MM.1S (cell line): ENCODE measurements at regions not wholly inside any gene's neighbourhood (a gene's known extent, or its start where the extent isn't known, plus 50 kb on each side); places are given as distances from the start of the nearest gene placed in this dataset.

Experiments
- DNase-seq: peaks from one replicate; pipeline ENCODE4 v3.0.0-alpha.2; 2015
- H2AFZ ChIP-seq: fragments of 300-600 bp; sonication (generic); 2 replicates; pipeline ENCODE4 v1.6.0; 2016; ENCODE audit warnings: antibody characterized with exemption, low read length
- H3F3A ChIP-seq: fragments of 300-600 bp; sonication (generic); 2 replicates; pipeline ENCODE4 v1.6.1; 2016; ENCODE audit warnings: mild to moderate bottlenecking, antibody characterized with exemption, low read length, moderate library complexity, mixed read lengths; ENCODE audit not compliant: insufficient read depth
- H3K27ac ChIP-seq: fragments of 300-600 bp; sonication (generic); 2 replicates; pipeline ENCODE4 v1.5.1; 2016; ENCODE audit warnings: mild to moderate bottlenecking, low read length
- H3K27me3 ChIP-seq: fragments of 300-600 bp; sonication (generic); replicated peaks from 2 replicates; pipeline ENCODE4 v1.6.0; 2016; ENCODE audit warnings: low read length; ENCODE audit not compliant: insufficient read depth
- H3K36me3 ChIP-seq: fragments of 300-600 bp; sonication (generic); replicated peaks from 2 replicates; pipeline ENCODE4 v1.6.1; 2016; ENCODE audit warnings: mild to moderate bottlenecking, low read length, mixed read lengths; ENCODE audit not compliant: insufficient read depth
- H3K4me1 ChIP-seq: fragments of 300-600 bp; sonication (generic); 2 replicates; pipeline ENCODE4 v1.6.1; 2016; ENCODE audit warnings: low read length, mixed read lengths
- H3K4me2 ChIP-seq: fragments of 300-600 bp; sonication (generic); 2 replicates; pipeline ENCODE4 v1.6.0; 2016; ENCODE audit warnings: low read depth, low read length
- H3K4me3 ChIP-seq: fragments of 300-600 bp; sonication (generic); 2 replicates; pipeline ENCODE4 v1.5.1; 2016; ENCODE audit warnings: low read length, mixed read lengths
- H3K79me2 ChIP-seq: fragments of 300-600 bp; sonication (generic); 2 replicates; pipeline ENCODE4 v1.6.1; 2016; ENCODE audit warnings: mixed run types, low read length, mixed read lengths
- H3K9ac ChIP-seq: fragments of 300-600 bp; sonication (generic); 2 replicates; pipeline ENCODE4 v1.6.1; 2016; ENCODE audit warnings: low read length, mixed read lengths
- H3K9me2 ChIP-seq: fragments of 300-600 bp; sonication (generic); replicated peaks from 2 replicates; pipeline ENCODE4 v1.6.1; 2016; ENCODE audit warnings: mild to moderate bottlenecking, low read length, mixed read lengths; ENCODE audit not compliant: insufficient read depth
- H3K9me3 ChIP-seq: fragments of 300-600 bp; sonication (generic); replicated peaks from 2 replicates; pipeline ENCODE4 v1.6.1; 2016; ENCODE audit warnings: mild to moderate bottlenecking, low read length, mixed read lengths; ENCODE audit not compliant: insufficient read depth
- H4K20me1 ChIP-seq: fragments of 300-600 bp; sonication (generic); 2 replicates; pipeline ENCODE4 v1.6.1; 2016; ENCODE audit warnings: mild to moderate bottlenecking, low read length, moderate library complexity, mixed read lengths; ENCODE audit not compliant: insufficient read depth
- EZH2 ChIP-seq: fragments of 300-600 bp; sonication (generic); optimal IDR thresholded peaks from 2 replicates; pipeline ENCODE3; 2017; ENCODE audit warnings: low read depth, mild to moderate bottlenecking, antibody characterized with exemption, low read length, mixed read lengths
- EZH2phosphoT487 ChIP-seq: fragments of 300-600 bp; sonication (generic); IDR thresholded peaks from 2 replicates; pipeline ENCODE4 v1.6.1; 2018; ENCODE audit warnings: antibody characterized with exemption, low read length
- TF ChIP-seq, protein P1 (sequence below): fragments of 300-600 bp; sonication (generic); IDR thresholded peaks from 2 replicates; pipeline ENCODE4 v1.5.1; 2016; ENCODE audit warnings: antibody characterized with exemption, low read length, mixed read lengths

DNA sequence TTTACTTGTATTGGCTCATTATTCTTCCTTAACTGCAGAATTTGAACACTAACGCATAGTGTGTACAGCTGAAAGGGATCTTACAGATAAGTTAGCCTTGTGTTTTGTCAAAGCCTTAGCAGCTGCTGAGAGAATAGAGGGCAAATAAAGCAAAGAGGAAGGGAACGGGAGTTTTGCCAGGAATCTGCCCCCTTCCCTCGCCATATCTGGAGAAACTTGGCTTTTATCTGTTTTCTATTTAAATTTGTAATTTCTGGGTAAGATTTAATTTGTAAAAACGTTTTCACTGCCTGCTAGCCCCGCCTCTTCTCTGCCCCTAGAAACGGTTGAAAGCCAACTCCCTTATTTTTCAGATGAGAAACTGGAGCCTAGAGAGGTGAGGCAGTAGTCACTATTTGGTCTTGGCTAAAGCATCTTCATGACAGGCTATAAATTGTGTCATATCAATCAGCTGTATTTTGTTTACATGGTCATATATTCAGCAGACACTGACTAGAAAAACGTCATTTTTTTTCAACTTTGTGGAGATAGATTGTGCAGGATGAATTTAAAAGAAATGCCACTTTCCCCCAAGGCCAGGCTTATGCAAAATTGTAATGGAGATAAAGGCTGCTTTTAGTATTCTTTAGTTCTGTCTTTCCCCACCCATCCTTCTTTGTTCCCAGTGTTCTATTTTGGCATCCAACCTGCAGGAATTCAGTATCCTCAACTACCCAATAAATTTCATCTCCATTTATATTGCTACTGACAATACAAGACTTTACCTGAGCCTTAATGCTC is 319.4 kb downstream of the SH2D1A start:
- no peaks in the 10 kb centered on the region for H3K9me2 ChIP-seq
- no peak overlapping the region for H3K4me3 ChIP-seq
- H3K4me2 ChIP-seq, result no peak overlapping the region
- no peaks in the 10 kb centered on the region for H3K4me1 ChIP-seq
- no peaks in the 10 kb centered on the region for H3F3A ChIP-seq
- no peaks in the 10 kb centered on the region for H3K9me3 ChIP-seq
- H3K36me3 ChIP-seq, result no peaks in the 10 kb centered on the region
- DNase-seq, result no peak
- H2AFZ ChIP-seq, result no peak overlapping the region
- no peak overlapping the region for H3K9ac ChIP-seq
- H3K27me3 ChIP-seq, result no peaks in the 10 kb centered on the region
- H4K20me1 ChIP-seq, result no peaks in the 10 kb centered on the region
- H3K79me2 ChIP-seq, result no peaks in the 10 kb centered on the region
- H3K27ac ChIP-seq, result no peak overlapping the region
- TF ChIP-seq, protein P1, sequence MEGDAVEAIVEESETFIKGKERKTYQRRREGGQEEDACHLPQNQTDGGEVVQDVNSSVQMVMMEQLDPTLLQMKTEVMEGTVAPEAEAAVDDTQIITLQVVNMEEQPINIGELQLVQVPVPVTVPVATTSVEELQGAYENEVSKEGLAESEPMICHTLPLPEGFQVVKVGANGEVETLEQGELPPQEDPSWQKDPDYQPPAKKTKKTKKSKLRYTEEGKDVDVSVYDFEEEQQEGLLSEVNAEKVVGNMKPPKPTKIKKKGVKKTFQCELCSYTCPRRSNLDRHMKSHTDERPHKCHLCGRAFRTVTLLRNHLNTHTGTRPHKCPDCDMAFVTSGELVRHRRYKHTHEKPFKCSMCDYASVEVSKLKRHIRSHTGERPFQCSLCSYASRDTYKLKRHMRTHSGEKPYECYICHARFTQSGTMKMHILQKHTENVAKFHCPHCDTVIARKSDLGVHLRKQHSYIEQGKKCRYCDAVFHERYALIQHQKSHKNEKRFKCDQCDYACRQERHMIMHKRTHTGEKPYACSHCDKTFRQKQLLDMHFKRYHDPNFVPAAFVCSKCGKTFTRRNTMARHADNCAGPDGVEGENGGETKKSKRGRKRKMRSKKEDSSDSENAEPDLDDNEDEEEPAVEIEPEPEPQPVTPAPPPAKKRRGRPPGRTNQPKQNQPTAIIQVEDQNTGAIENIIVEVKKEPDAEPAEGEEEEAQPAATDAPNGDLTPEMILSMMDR, result no peak
- no peak for TF ChIP-seq EZH2phosphoT487
- TF ChIP-seq EZH2, result no peak

DNA sequence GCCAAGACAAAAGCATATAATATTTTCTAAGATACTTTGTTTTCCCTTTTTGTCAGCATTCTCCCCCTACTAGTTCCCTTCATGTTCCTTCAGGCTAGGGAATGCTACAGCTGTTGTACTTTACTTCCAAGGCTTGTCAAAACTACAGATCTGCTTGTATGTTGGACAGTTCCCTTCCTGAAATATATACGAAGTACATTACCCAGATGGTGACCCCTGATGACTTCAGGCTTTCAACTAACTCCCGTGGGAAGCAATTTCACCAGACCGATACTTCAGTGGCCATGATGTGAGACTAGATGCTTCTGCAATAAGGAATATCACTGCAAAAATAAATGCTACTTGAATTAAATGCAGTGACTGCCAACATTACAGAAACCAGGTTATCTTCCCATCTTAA is 332.8 kb downstream of the SH2D1A start:
- no peak for DNase-seq

DNA sequence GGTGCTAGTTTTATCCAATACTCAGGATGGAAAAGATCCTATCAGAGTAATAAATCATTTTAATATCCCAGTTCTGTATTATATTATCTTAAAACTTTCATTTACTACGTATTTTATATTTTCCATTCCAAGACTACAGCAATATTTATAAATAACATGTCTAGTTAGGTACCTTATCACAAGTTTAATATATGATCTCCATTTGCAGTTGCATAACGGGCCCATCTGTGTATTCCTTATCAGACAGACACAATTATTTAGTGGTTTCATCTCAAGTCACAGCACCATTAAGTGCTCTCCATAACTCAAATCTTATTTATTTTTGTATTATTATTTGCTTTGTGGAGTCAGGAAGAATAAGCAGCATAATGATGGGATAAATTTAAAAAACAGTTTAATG is 333.9 kb downstream of the SH2D1A start:
- no peak overlapping the region for H3K27ac ChIP-seq
- no peaks in the 10 kb centered on the region for H4K20me1 ChIP-seq
- H3K4me3 ChIP-seq, result no peak overlapping the region
- H3K4me2 ChIP-seq, result no peak overlapping the region
- no peaks in the 10 kb centered on the region for H3K36me3 ChIP-seq
- DNase-seq, result no peak
- no peaks in the 10 kb centered on the region for H3F3A ChIP-seq
- no peak overlapping the region for H3K9ac ChIP-seq
- no peaks in the 10 kb centered on the region for H3K9me2 ChIP-seq
- no peak overlapping the region for H2AFZ ChIP-seq
- H3K9me3 ChIP-seq, result no peaks in the 10 kb centered on the region
- H3K27me3 ChIP-seq, result no peaks in the 10 kb centered on the region
- TF ChIP-seq EZH2, result no peak
- H3K4me1 ChIP-seq, result no peaks in the 10 kb centered on the region
- no peaks in the 10 kb centered on the region for H3K79me2 ChIP-seq

More for the DNA sequence above, 332.8 kb downstream of the SH2D1A start:
- Histone ChIP-seq H3K9me2 (no peaks in the 10 kb centered on the region), H3K27ac (no peak overlapping the region), H3K4me3 (no peak overlapping the region), H3F3A (no peaks in the 10 kb centered on the region), H2AFZ (no peak overlapping the region), H3K4me2 (no peak overlapping the region), H3K9me3 (no peaks in the 10 kb centered on the region), H3K36me3 (no peaks in the 10 kb centered on the region), H4K20me1 (no peaks in the 10 kb centered on the region), H3K27me3 (no peaks in the 10 kb centered on the region), H3K9ac (no peak overlapping the region), H3K79me2 (no peaks in the 10 kb centered on the region), H3K4me1 (no peaks in the 10 kb centered on the region)
- no peak for TF ChIP-seq EZH2phosphoT487
- no peak for TF ChIP-seq EZH2
- TF ChIP-seq, protein P1, result no peak

DNA sequence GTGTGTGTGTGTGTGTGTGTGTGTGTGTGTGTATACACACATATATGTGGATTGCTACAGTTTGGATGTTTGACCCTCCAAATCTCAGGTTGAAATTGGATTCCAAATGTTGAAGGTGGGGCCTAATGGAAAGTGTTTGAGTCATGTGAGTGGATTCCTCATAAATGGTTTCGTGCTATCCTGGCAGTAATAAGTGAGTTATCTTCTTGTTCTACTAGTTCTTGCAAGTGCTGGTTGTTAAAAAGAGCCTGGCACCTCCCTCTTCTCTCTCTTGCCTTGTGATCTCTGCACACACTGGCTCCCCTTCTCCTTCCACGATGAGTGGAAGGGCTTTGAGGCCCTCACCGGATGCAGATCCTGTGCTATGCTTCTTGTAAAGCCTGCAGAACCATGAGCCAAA is 344.1 kb downstream of the SH2D1A start:
- TF ChIP-seq EZH2 (no peak), EZH2phosphoT487 (no peak)
- TF ChIP-seq, protein P1, result no peak
- no peak overlapping the region for H2AFZ ChIP-seq

More for the DNA sequence above, 344.1 kb downstream of the SH2D1A start:
- Histone ChIP-seq H4K20me1 (no peaks in the 10 kb centered on the region), H3K27me3 (no peaks in the 10 kb centered on the region), H3K4me3 (no peak overlapping the region), H3K27ac (no peak overlapping the region), H3K9me3 (no peaks in the 10 kb centered on the region), H3F3A (no peaks in the 10 kb centered on the region), H3K9ac (no peak overlapping the region), H3K9me2 (no peaks in the 10 kb centered on the region), H3K36me3 (no peaks in the 10 kb centered on the region), H3K79me2 (no peaks in the 10 kb centered on the region), H3K4me1 (no peaks in the 10 kb centered on the region), H3K4me2 (no peak overlapping the region)
- DNase-seq, result no peak
